ENCODE measurements at regions not wholly inside any gene's neighbourhood (a gene's known extent, or its start where the extent isn't known, plus 50 kb on each side); places are given as distances from the start of the nearest gene placed in this dataset.

DNA sequence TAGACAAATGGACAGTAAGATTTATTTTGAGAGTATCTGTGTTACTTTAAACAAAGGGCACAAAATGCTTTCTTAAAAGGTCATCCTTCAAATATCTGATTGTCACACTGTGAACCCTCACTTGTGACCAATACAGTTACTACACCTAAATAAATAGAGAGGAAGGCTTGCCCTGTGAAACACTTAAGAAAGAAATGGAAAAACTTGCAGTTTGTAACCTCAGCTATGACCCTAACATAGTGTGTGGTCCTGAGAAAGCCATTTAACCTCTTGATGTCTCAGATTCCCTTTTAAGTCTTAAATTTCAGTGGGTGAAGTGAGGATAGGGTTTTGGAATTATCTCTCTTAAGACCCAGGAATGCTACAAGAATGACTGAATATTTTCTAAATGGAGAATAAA is 126.7 kb upstream of the SLC27A6 start:
- no peaks in the 10 kb centered on the region for H3K4me1 Mint-ChIP-seq (ENCODE audit: low read depth, unreplicated experiment)

DNA sequence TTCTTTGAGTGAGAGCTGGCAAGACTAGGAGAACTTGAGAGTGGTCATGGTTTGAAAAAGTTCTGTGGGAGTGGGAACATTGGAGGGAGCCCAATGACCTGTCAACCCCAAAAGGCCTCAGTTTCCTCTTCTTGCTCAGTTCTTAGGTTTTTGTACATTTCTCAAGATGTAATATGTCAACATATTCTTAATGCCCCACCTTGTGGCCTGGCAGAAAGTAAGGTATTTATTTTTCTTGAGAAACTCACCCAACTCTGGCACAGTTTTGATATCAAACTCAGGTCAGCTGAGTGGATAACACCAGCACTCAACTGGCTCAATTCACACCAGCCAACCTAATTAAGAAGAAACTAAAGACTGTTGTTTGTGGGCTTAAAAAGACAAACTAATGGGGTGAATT is 123.0 kb upstream of the SLC27A6 start:
- no TSS peak for BruUV-seq (replicated peaks)
- TF ChIP-seq, protein P1, sequence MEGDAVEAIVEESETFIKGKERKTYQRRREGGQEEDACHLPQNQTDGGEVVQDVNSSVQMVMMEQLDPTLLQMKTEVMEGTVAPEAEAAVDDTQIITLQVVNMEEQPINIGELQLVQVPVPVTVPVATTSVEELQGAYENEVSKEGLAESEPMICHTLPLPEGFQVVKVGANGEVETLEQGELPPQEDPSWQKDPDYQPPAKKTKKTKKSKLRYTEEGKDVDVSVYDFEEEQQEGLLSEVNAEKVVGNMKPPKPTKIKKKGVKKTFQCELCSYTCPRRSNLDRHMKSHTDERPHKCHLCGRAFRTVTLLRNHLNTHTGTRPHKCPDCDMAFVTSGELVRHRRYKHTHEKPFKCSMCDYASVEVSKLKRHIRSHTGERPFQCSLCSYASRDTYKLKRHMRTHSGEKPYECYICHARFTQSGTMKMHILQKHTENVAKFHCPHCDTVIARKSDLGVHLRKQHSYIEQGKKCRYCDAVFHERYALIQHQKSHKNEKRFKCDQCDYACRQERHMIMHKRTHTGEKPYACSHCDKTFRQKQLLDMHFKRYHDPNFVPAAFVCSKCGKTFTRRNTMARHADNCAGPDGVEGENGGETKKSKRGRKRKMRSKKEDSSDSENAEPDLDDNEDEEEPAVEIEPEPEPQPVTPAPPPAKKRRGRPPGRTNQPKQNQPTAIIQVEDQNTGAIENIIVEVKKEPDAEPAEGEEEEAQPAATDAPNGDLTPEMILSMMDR (IDR thresholded peaks at IDR 0.05; ENCODE audit: unreplicated experiment): peak; percentile 15
- no peaks in the 10 kb centered on the region for H3K9me3 Mint-ChIP-seq (ENCODE audit: low read depth, unreplicated experiment)
- no peak overlapping the region for H3K4me3 Mint-ChIP-seq (ENCODE audit: low read depth, unreplicated experiment)
- no peaks in the 10 kb centered on the region for H3K27me3 Mint-ChIP-seq (ENCODE audit: unreplicated experiment)
- no peaks in the 10 kb centered on the region for H3K36me3 Mint-ChIP-seq (ENCODE audit: insufficient read depth, unreplicated experiment)
- H3K4me1 Mint-ChIP-seq (ENCODE audit: low read depth, unreplicated experiment): no peaks in the 10 kb centered on the region
- no peak overlapping the region for H3K27ac Mint-ChIP-seq (ENCODE audit: unreplicated experiment)
- CTCF ChIA-PET: interaction anchor here (1.4 kb wide), 1 partner anchor 175 kb away, joined by 3 read pairs; no protein-coding TSS in a partner anchor
- peak; percentile 10 for DNase-seq
- intact Hi-C loops (cut with micrococcal nuclease; ENCODE audit: unreplicated experiment): loop anchor here (2.0 to 10.0 kb wide), 3 partner anchors 343 to 1277 kb away; no protein-coding TSS in a partner anchor

More for the DNA sequence above, 126.7 kb upstream of the SLC27A6 start:
- TF ChIP-seq, protein P1 (IDR thresholded peaks at IDR 0.05; ENCODE audit: unreplicated experiment): no peak
- no peaks in the 10 kb centered on the region for H3K9me3 Mint-ChIP-seq (ENCODE audit: low read depth, unreplicated experiment)
- intact Hi-C loops (cut with micrococcal nuclease; ENCODE audit: unreplicated experiment): no loop called here
- CTCF ChIA-PET: interaction anchor here (0.6 kb wide), 1 partner anchor 165 kb away, joined by 4 read pairs; no protein-coding TSS in a partner anchor
- H3K36me3 Mint-ChIP-seq (ENCODE audit: insufficient read depth, unreplicated experiment): no peaks in the 10 kb centered on the region
- H3K27ac Mint-ChIP-seq (ENCODE audit: unreplicated experiment): no peak overlapping the region
- H3K27me3 Mint-ChIP-seq (ENCODE audit: unreplicated experiment): no peaks in the 10 kb centered on the region
- no peak for DNase-seq
- no peak overlapping the region for H3K4me3 Mint-ChIP-seq (ENCODE audit: low read depth, unreplicated experiment)
- no TSS peak for BruUV-seq (replicated peaks)

DNA sequence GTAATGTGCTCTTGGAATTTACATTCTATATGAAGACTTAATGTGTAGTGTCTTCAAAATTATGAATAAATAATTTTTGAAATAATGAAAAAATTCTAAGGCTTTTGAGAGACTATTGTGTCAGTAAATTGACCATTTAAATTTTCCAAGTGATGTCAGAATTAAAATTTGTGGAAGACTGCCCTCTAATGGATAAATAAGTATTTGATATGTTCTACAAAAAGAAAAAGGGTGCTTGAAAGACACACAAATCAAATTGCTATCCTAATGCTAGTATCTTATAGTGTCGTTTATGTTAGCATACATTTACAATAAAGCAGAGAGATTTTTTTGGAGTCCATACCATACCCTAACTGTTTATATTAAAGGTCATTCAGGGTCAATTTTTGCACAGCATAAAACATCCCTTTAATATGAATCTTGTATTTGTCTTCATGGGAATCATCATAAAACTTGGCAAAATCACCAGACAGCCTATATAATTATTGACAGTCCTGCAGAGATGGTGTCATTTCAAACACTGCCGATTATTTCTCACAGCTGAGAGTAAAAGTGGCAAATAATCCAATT is 120.8 kb upstream of the SLC27A6 start:
- Mint-ChIP-seq H3K4me1 (ENCODE audit: low read depth, unreplicated experiment) (no peaks in the 10 kb centered on the region), H3K36me3 (ENCODE audit: insufficient read depth, unreplicated experiment) (no peaks in the 10 kb centered on the region), H3K9me3 (ENCODE audit: low read depth, unreplicated experiment) (peaks cover 8% of the 10 kb centered on the region), H3K27ac (ENCODE audit: unreplicated experiment) (no peak overlapping the region), H3K4me3 (ENCODE audit: low read depth, unreplicated experiment) (no peak overlapping the region), H3K27me3 (ENCODE audit: unreplicated experiment) (no peaks in the 10 kb centered on the region)
- CTCF ChIA-PET: interaction anchor here (1.2 kb wide), 1 partner anchor 177 kb away, joined by 5 read pairs; no protein-coding TSS in a partner anchor
- no TSS peak for BruUV-seq (replicated peaks)
- no peak for DNase-seq
- intact Hi-C loops (cut with micrococcal nuclease; ENCODE audit: unreplicated experiment): loop anchor here (1.0 to 10.0 kb wide), 4 partner anchors 177 to 1280 kb away; no protein-coding TSS in a partner anchor
- TF ChIP-seq, protein P1 (IDR thresholded peaks at IDR 0.05; ENCODE audit: unreplicated experiment): no peak

DNA sequence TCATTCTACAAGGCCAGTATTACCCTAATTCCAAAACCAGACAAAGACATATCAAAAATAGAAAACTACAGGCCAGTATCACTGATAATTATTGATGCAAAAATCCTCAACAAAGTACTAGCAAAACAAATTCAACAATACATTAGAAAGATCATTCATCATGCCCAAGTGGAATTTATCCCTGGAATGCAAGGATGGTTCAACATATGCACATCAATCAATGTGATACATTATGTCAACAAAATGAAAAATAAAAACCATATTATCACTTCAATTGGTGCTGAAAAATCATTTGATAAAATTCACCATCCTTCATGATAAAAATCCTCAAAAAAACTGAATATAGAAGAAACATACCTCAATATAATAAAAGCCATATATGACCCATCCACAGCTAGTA is 115.2 kb upstream of the SLC27A6 start:
- H3K36me3 Mint-ChIP-seq (ENCODE audit: insufficient read depth, unreplicated experiment): no peaks in the 10 kb centered on the region
- CTCF ChIA-PET: no interaction called here
- H3K27ac Mint-ChIP-seq (ENCODE audit: unreplicated experiment): no peak overlapping the region
- TF ChIP-seq, protein P1 (IDR thresholded peaks at IDR 0.05; ENCODE audit: unreplicated experiment): no peak
- no TSS peak for BruUV-seq (replicated peaks)
- H3K4me3 Mint-ChIP-seq (ENCODE audit: low read depth, unreplicated experiment): no peak overlapping the region
- no peaks in the 10 kb centered on the region for H3K4me1 Mint-ChIP-seq (ENCODE audit: low read depth, unreplicated experiment)
- peaks cover 15% of the 10 kb centered on the region for H3K9me3 Mint-ChIP-seq (ENCODE audit: low read depth, unreplicated experiment)
- intact Hi-C loops (cut with micrococcal nuclease; ENCODE audit: unreplicated experiment): no loop called here
- peaks cover 26% of the 10 kb centered on the region for H3K27me3 Mint-ChIP-seq (ENCODE audit: unreplicated experiment)
- DNase-seq: no peak

All from Calu3 (cell line).